ENCODE measurements at regions not wholly inside any gene's neighbourhood (a gene's known extent, or its start where the extent isn't known, plus 50 kb on each side); places are given as distances from the start of the nearest gene placed in this dataset.

DNA sequence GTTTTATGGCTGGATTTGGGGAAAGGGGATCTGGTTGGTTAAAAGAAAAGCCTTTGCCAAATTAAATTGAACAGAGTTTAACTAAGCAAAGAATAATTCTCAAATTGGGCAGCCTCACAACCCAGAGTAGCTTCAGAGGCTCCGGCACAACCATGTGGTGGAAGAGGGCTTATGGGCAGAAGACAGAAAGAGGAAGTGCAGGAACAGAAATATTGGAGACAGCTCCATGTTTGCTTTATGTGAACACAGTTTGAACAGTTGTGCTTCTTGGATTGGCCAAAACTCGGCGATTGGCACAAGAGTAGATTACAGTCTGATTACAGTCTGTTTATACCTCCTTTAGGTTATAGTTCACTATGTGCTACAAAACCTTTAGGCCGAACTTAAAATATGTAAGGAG is 562.7 kb downstream of the TRIML1 start:
- TF ChIP-seq, protein P1, sequence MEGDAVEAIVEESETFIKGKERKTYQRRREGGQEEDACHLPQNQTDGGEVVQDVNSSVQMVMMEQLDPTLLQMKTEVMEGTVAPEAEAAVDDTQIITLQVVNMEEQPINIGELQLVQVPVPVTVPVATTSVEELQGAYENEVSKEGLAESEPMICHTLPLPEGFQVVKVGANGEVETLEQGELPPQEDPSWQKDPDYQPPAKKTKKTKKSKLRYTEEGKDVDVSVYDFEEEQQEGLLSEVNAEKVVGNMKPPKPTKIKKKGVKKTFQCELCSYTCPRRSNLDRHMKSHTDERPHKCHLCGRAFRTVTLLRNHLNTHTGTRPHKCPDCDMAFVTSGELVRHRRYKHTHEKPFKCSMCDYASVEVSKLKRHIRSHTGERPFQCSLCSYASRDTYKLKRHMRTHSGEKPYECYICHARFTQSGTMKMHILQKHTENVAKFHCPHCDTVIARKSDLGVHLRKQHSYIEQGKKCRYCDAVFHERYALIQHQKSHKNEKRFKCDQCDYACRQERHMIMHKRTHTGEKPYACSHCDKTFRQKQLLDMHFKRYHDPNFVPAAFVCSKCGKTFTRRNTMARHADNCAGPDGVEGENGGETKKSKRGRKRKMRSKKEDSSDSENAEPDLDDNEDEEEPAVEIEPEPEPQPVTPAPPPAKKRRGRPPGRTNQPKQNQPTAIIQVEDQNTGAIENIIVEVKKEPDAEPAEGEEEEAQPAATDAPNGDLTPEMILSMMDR (IDR thresholded peaks at IDR 0.05 in 2 of 3, conservative IDR thresholded peaks at IDR 0.05 in 1 of 3; ENCODE audit: borderline replicate concordance in 1 of 3, insufficient read depth in 1 of 3, low read depth in 2 of 3, low read length in 2 of 3), result no peak
- TF ChIP-seq, protein P2, sequence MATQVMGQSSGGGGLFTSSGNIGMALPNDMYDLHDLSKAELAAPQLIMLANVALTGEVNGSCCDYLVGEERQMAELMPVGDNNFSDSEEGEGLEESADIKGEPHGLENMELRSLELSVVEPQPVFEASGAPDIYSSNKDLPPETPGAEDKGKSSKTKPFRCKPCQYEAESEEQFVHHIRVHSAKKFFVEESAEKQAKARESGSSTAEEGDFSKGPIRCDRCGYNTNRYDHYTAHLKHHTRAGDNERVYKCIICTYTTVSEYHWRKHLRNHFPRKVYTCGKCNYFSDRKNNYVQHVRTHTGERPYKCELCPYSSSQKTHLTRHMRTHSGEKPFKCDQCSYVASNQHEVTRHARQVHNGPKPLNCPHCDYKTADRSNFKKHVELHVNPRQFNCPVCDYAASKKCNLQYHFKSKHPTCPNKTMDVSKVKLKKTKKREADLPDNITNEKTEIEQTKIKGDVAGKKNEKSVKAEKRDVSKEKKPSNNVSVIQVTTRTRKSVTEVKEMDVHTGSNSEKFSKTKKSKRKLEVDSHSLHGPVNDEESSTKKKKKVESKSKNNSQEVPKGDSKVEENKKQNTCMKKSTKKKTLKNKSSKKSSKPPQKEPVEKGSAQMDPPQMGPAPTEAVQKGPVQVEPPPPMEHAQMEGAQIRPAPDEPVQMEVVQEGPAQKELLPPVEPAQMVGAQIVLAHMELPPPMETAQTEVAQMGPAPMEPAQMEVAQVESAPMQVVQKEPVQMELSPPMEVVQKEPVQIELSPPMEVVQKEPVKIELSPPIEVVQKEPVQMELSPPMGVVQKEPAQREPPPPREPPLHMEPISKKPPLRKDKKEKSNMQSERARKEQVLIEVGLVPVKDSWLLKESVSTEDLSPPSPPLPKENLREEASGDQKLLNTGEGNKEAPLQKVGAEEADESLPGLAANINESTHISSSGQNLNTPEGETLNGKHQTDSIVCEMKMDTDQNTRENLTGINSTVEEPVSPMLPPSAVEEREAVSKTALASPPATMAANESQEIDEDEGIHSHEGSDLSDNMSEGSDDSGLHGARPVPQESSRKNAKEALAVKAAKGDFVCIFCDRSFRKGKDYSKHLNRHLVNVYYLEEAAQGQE (IDR thresholded peaks at IDR 0.05; ENCODE audit: low read depth), result no peak
- TF ChIP-seq POLR2AphosphoS5 (IDR thresholded peaks at IDR 0.05; ENCODE audit: low read depth, low read length) (no peak), ZNF274 (IDR thresholded peaks at IDR 0.05; ENCODE audit: low read depth, low read length) (no peak), EZH2 (IDR thresholded peaks at IDR 0.05) (no peak), YY1 (IDR thresholded peaks at IDR 0.05; ENCODE audit: extremely low read depth, insufficient replicate concordance, low read depth, low read length) (no peak), POLR2A (IDR thresholded peaks at IDR 0.05; ENCODE audit: borderline replicate concordance, extremely low read depth, insufficient read depth, insufficient read length) (no peak), EZH2phosphoT487 (IDR thresholded peaks at IDR 0.05; ENCODE audit: borderline replicate concordance) (no peak), RAD21 (IDR thresholded peaks at IDR 0.05; ENCODE audit: low read depth) (no peak)
- TF ChIP-seq, protein P3, sequence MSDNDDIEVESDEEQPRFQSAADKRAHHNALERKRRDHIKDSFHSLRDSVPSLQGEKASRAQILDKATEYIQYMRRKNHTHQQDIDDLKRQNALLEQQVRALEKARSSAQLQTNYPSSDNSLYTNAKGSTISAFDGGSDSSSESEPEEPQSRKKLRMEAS (IDR thresholded peaks at IDR 0.05), result no peak
